HG03139 (cell line): ENCODE measurements at regions not wholly inside any gene's neighbourhood (a gene's known extent, or its start where the extent isn't known, plus 50 kb on each side); places are given as distances from the start of the nearest gene placed in this dataset.

Experiments used
- ATAC-seq: cut with Tn5 transposase; IDR thresholded peaks from one replicate; pipeline ENCODE4 v1.9.1; 2021; ENCODE audit not compliant: unreplicated experiment

GRCh38 chr11:37110385-37110784 lies 512.3 kb upstream of the RAG2 start:
- ATAC-seq: no peak

DNA sequence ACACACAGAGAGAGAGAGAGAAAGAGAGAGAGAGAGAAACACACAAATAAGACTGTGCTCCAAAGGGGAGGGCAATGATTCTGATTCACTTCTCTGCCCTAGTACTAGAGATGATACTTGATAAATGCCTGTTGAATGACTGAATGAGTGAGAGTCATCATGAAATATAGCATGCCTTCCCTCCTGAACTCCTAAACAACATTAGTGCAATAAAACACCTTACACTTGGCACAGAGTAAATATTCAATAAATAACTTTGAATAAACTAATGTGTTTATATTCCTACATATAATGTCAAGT lies 511.2 kb upstream of the RAG2 start:
- no peak for ATAC-seq

DNA sequence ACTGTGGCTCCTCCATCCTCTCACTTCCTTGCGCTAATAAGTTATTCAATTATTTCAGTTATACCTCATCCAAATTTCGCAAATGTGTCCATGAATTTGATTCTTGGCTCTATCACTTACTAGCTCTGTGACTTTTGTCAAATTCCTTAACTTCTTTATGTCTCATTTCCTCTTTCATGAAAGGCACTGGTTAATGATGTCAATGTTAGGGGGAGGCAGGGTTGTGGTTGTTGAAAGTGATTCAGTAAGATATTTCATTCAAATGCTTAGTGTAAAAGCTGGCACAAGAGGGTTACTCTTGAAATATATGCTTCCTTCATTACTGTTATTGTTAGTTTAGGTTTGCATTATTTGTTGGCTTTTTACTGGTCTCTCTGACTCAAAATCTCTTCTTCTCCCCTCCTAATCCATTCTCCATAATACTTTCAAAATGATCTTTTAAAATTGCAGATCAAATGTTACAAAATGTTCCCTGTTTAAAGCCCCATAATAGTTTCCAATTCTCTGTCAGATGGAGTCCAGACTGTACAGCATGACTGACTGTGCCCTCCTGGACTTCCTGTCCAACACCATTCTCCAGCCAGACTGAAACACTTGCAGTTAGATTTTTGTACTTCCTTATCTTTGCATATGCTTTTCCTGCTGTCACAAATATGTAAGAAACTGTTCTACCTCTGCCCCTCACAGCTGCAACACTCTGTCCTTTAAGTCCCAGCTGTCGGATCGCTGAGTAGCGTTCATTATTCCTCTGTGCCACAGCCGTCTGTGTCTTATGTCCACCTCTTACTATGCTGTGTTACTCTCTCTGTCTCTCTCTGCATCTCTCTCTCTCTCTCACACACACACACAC lies 510.6 kb upstream of the RAG2 start:
- no peak for ATAC-seq

DNA sequence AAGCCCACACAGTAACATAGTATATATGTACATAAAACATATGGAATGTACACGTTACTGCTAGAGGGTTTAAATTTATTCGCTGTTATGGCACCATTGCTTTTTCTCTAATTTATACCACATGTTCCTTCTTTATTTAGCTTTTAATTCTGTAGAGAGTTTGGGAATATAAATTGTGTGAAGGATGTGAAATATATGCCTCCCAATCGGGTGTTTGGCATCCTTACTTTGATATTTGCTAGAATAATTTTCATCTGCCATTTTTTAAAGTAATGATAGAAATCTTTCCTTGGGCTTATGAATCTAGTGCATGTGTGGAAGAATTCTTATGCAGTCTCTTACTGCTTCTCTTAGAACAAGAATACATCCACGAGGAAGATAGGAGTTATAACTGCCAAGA lies 509.8 kb upstream of the RAG2 start:
- no peak for ATAC-seq

GRCh38 chr11:37107415-37107814 lies 509.4 kb upstream of the RAG2 start:
- no peak for ATAC-seq

DNA sequence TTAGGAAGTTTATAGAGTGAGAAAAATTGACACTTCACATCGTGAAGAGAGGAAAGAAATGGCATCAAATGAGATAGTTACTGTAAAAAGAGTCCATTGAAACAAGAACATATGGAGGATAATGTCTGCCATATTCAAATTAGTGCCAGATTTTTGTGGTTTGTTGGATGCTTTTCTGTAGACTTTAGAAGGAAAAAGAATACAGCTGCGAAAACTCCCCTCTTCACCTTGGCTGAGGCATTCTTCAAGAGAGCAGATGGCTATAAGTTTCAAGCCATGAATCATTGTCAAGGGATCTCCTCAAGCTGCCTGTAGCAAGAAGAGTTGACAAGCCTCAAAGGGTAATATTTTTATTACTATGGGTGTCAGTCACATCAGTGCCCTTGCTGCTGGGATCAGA lies 507.4 kb upstream of the RAG2 start:
- ATAC-seq: no peak

DNA sequence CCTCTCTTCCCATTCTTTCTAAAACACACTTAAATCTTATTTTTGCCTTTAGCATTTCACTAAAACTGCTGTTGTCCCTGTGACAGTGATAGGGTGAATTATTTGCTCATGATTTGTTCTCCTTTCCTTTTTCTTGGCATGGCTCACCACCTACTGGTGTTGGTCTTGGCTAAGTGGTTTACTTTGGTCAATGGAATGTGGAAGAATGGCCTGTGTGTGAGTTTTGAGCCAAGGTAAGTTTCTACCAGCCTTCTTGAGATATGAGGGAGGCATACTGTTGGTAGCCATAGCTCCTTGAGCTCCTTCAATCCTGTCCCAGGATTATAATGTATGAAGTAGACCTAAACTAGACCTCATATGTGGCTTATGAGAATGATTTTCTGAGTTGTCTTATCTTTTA lies 506.3 kb upstream of the RAG2 start:
- ATAC-seq: no peak

GRCh38 chr11:37100008-37100407 lies 502.0 kb upstream of the RAG2 start:
- ATAC-seq: no peak

DNA sequence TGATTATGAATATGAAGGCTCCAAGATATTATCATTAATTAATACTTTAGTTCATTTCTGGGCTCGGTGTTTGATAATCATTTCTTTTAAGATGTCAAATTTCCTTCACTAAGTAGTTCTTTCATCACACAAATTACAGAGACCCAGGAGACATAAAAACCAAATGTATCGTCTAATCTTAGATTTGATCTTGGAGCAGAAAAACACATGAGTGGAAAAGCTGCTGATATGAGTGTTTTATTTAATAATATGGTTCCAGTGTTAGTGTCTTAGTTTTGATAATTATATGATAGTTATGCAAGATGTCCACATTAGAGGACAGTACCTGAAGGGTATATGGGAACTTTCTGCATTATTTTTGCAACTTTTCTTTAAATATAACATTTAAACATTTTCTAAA lies 494.5 kb upstream of the RAG2 start:
- no peak for ATAC-seq

DNA sequence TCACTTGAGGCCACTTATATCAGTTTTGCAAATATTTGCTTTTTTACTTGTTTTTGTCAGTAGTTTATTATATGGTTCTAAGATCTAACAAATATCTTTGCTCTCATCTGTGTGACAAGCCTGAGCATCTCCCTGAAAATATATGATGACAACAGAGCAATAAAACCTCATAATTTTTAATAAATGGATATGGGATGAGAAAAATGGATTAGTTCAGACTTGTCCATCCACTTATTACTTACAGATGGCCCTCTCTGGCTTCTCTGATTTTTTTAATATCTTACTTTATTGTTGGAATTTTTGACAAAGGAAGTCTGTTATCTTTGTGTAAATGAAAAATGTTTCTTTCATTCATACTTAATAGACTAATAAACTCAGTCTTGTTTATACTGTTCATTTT lies 491.4 kb upstream of the RAG2 start:
- no peak for ATAC-seq

DNA sequence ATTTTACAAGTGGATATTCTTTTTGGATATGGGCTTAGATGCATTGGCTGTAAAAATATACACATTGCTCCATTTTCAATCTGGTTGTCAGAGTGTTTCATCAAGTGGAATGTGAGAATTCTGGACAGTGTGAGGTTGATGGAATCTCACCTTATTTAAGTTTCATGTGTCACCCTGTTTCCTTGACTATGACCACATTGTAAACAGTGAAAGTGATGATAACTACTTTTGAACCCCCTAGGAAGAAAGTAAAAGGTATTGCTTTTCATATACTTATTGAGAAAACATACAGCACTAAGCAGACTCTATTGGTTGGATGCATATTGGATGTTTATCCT lies 490.5 kb upstream of the RAG2 start:
- ATAC-seq: no peak

GRCh38 chr11:37087650-37088572 lies 489.9 kb upstream of the RAG2 start:
- no peak for ATAC-seq

- ATAC-seq: no peak
Measured at GRCh38 chr11:37078521-37078920, 480.5 kb upstream of the RAG2 start.

DNA sequence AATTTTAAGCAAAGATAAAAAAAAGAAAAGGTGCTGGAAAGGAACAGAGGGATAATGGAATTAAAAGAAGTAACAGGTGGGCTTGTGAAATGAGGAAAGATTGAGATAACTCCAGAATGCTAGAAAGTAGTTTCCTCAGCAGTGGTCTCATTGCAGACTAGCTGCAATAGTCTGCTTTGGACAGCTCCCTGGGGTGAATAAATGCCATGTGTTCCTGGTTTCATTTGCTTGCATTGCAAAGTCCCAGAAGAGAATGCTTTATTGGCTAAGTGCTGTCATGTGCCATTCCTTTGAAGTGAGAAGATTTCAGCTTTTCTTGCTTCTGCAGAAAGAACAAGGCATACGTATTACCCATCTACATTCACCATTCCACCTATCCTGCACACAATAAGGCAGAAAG lies 478.8 kb upstream of the RAG2 start:
- no peak for ATAC-seq

- no peak for ATAC-seq
Measured at GRCh38 chr11:37072538-37073055, 474.6 kb upstream of the RAG2 start.

GRCh38 chr11:37050311-37050710 lies 452.3 kb upstream of the RAG2 start:
- no peak for ATAC-seq

- ATAC-seq: no peak
Measured at GRCh38 chr11:37040921-37041320, 442.9 kb upstream of the RAG2 start.

DNA sequence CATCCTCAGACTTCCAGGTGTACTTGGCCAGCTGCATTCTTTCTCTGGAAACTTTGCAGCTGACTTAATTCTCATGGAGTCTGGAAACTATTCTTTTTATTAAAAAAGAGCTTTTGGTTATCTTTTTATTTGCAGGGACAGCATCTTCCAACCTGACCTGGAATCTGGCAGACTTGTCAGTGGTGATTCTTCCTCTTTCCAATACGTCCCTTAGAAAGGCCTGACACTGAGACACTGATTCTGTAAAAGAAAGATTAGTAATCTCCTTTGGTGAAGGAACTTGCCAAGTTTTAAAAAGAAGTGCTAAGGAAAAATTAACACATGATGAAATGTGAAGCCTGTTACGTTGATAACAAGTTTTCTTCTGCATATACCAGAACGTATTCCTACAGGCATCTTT lies 440.9 kb upstream of the RAG2 start:
- no peak for ATAC-seq

- ATAC-seq: no peak
Measured at GRCh38 chr11:37026741-37027140, 428.7 kb upstream of the RAG2 start.

DNA sequence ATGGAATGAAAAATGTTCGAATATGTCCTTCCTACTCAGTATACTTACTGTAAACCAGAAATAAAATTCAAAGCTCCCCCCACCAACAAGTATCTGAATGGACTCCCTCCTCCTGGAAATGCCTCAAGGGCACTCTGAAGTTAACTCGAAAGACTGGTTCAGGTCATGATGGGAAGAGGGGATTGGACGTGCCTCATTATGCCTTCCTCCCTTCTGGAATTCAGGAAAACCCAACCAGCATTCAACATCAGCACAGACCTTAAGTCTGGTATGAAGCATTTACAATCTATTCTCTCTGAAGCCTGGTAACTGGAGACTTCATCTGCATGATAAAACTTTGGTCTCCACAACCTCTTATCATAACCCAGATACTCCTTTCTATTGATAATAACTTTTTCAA lies 428.3 kb upstream of the RAG2 start:
- no peak for ATAC-seq

DNA sequence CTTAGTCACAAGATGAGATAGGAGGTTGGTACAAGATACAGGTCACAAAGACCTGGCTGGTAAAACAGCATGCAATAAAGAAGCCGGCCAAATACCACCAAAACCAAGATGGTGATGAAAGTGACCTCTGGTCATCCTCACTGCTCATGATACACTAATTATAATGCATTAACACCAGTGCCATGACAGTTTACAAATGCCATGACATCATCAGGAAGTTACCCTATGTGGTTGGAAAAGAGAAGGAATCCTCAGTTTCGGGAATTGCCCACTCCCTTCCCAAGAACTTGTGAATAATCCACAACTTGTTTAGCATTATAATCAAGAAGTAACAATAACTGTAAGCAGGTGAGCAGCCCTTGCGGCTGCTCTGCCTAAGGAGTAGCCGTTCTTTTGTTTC lies 408.5 kb upstream of the RAG2 start:
- no peak for ATAC-seq

DNA sequence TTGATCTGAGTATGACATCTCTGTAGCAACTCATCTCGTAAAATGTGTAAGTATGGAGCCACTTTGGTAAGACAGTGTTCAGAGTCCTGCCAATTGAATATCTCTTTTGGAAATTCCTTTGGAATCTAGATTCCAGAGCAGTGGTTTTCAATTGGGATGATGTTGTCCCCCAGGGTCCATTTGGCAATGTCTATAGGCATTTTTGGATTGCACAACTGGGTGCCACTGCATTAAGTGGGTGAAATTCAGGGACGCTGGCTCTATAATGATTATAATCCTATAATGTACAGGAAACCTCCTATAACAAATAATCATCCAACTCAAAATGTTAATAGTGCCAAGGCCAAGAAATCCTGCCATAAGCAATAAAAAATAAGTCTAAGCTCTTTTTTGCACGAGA lies 404.8 kb upstream of the RAG2 start:
- no peak for ATAC-seq
